CD8-positive, alpha-beta memory T cell (primary cell): ENCODE measurements at regions not wholly inside any gene's neighbourhood (a gene's known extent, or its start where the extent isn't known, plus 50 kb on each side); places are given as distances from the start of the nearest gene placed in this dataset.

Experiments
- CTCF ChIA-PET: fragments of 350-600 bp; sonication (Branson Sonifier 250); formaldehyde crosslinking; loops from one replicate; lab custom pipeline; 2021; ENCODE audit warnings: antibody characterized with exemption; lab: Charles Lee
- POLR2A ChIA-PET: fragments of 350-600 bp; sonication (Branson Sonifier 250); formaldehyde crosslinking; loops from one replicate; lab custom pipeline; 2021; ENCODE audit warnings: antibody characterized with exemption; lab: Charles Lee
- DNase-seq, 5 donors: peaks; one replicate each; pipeline versions ENCODE4 v3.0.0 to v3.0.0-alpha.2; 2020 to 2022; ENCODE audit warnings: mixed read lengths in 1 of 5
- H3K27ac ChIP-seq: one replicate; pipeline ENCODE4 v1.7.0; 2013; ENCODE audit warnings: low read depth, mild to moderate bottlenecking, low read length, moderate library complexity
- H3K27me3 ChIP-seq: 2 replicates; pipeline ENCODE4 v1.7.0; 2013; ENCODE audit warnings: low read length, mild to moderate bottlenecking; ENCODE audit not compliant: insufficient read depth, poor library complexity, severe bottlenecking
- H3K36me3 ChIP-seq: 2 replicates; pipeline ENCODE4 v1.7.0; 2013; ENCODE audit warnings: mild to moderate bottlenecking, low read length, moderate library complexity; ENCODE audit not compliant: insufficient read depth
- H3K4me1 ChIP-seq: 2 replicates; pipeline ENCODE4 v1.7.0; 2013; ENCODE audit warnings: mild to moderate bottlenecking, low read length, moderate library complexity; ENCODE audit not compliant: insufficient read depth
- H3K4me3 ChIP-seq: 2 replicates; pipeline ENCODE4 v1.7.0; 2013; ENCODE audit warnings: mild to moderate bottlenecking, low read length
- H3K9me3 ChIP-seq: 2 replicates; pipeline ENCODE4 v1.7.0; 2013; ENCODE audit warnings: mild to moderate bottlenecking, low read length
- H3K27ac Mint-ChIP-seq, 8 donors: one replicate each; pipeline ENCODE4 v1.8.0; 2020 to 2021; ENCODE audit warnings: mixed read lengths in 8 of 8, mild to moderate bottlenecking in 6 of 8, inconsistent platforms in 3 of 8, moderate library complexity in 3 of 8
- H3K27me3 Mint-ChIP-seq, 2 donors: one replicate each; pipeline ENCODE4 v1.8.0; 2020 to 2021; ENCODE audit warnings: mixed read lengths in 2 of 2, mild to moderate bottlenecking in 1 of 2, moderate library complexity in 1 of 2
- H3K36me3 Mint-ChIP-seq, 3 donors: one replicate each; pipeline ENCODE4 v1.8.0; 2020 to 2021; ENCODE audit warnings: mixed read lengths in 3 of 3, inconsistent platforms in 1 of 3, mild to moderate bottlenecking in 1 of 3
- H3K4me1 Mint-ChIP-seq, 3 donors: one replicate each; pipeline ENCODE4 v1.8.0; 2020 to 2021; ENCODE audit warnings: mixed read lengths in 3 of 3, inconsistent platforms in 1 of 3, mild to moderate bottlenecking in 1 of 3
- H3K4me3 Mint-ChIP-seq, 7 donors: one replicate each; pipeline ENCODE4 v1.8.0; 2020 to 2021; ENCODE audit warnings: mixed read lengths in 7 of 7, mild to moderate bottlenecking in 6 of 7, moderate library complexity in 4 of 7, inconsistent platforms in 2 of 7
- H3K9me3 Mint-ChIP-seq, 5 donors: one replicate each; pipeline ENCODE4 v1.8.0; 2020 to 2022; ENCODE audit warnings: mixed read lengths in 5 of 5, mild to moderate bottlenecking in 3 of 5, moderate library complexity in 2 of 5, inconsistent platforms in 1 of 5

- no peaks in the 10 kb centered on the region for H3K36me3 Mint-ChIP-seq
- H3K27me3 ChIP-seq: no peaks in the 10 kb centered on the region
- H3K27me3 Mint-ChIP-seq: no peaks in the 10 kb centered on the region
- no peaks in the 10 kb centered on the region for H3K9me3 ChIP-seq
- no peaks in the 10 kb centered on the region for H3K36me3 ChIP-seq
- no peaks in the 10 kb centered on the region for H3K4me1 ChIP-seq
- no peaks in the 10 kb centered on the region for H3K4me1 Mint-ChIP-seq
- peaks cover 0 to 6% (median 1%) of the 10 kb centered on the region in 5 donors for H3K9me3 Mint-ChIP-seq
- DNase-seq: no peak
- ChIA-PET CTCF (no interaction called here), POLR2A (no interaction called here)
- no peak overlapping the region for H3K27ac Mint-ChIP-seq
- no peak overlapping the region for H3K27ac ChIP-seq
- no peak overlapping the region for H3K4me3 Mint-ChIP-seq
- no peak overlapping the region for H3K4me3 ChIP-seq
Observed at GRCh38 chr10:130959752-130960195, 351.7 kb downstream of the TCERG1L start.

- no peaks in the 10 kb centered on the region for H3K4me1 ChIP-seq
- CTCF ChIA-PET: no interaction called here
- peaks cover 0 to 4% (median 1%) of the 10 kb centered on the region in 5 donors for H3K9me3 Mint-ChIP-seq
- H3K4me1 Mint-ChIP-seq: no peaks in the 10 kb centered on the region
- no peak overlapping the region for H3K4me3 Mint-ChIP-seq
- no peaks in the 10 kb centered on the region for H3K36me3 Mint-ChIP-seq
- H3K4me3 ChIP-seq: no peak overlapping the region
- no peaks in the 10 kb centered on the region for H3K36me3 ChIP-seq
- no peak for DNase-seq
- no peaks in the 10 kb centered on the region for H3K27me3 Mint-ChIP-seq
- no peak overlapping the region for H3K27ac Mint-ChIP-seq
- POLR2A ChIA-PET: no interaction called here
- H3K9me3 ChIP-seq: no peaks in the 10 kb centered on the region
- no peaks in the 10 kb centered on the region for H3K27me3 ChIP-seq
- no peak overlapping the region for H3K27ac ChIP-seq
Observed at GRCh38 chr10:130960531-130960930, 351.0 kb downstream of the TCERG1L start.

- Histone ChIP-seq H3K36me3 (no peaks in the 10 kb centered on the region), H3K4me3 (no peak overlapping the region), H3K9me3 (no peaks in the 10 kb centered on the region), H3K27ac (no peak overlapping the region), H3K4me1 (no peaks in the 10 kb centered on the region), H3K27me3 (no peaks in the 10 kb centered on the region)
- Mint-ChIP-seq H3K4me3 (no peak overlapping the region), H3K4me1 (no peaks in the 10 kb centered on the region), H3K27ac (no peak overlapping the region), H3K36me3 (no peaks in the 10 kb centered on the region), H3K27me3 (no peaks in the 10 kb centered on the region), H3K9me3 (peaks cover 0 to 4% (median 1%) of the 10 kb centered on the region in 5 donors)
- CTCF ChIA-PET: no interaction called here
- DNase-seq: no peak
- POLR2A ChIA-PET: no interaction called here
Observed at GRCh38 chr10:130961506-130962239, 349.8 kb downstream of the TCERG1L start.

GRCh38 chr10:130962240-130963051, 349.1 kb downstream of the TCERG1L start:
- H3K36me3 Mint-ChIP-seq: no peaks in the 10 kb centered on the region
- Histone ChIP-seq H3K27ac (no peak overlapping the region), H3K27me3 (no peaks in the 10 kb centered on the region), H3K9me3 (no peaks in the 10 kb centered on the region), H3K4me1 (no peaks in the 10 kb centered on the region), H3K4me3 (no peak overlapping the region), H3K36me3 (no peaks in the 10 kb centered on the region)
- no peak overlapping the region for H3K27ac Mint-ChIP-seq
- ChIA-PET POLR2A (no interaction called here), CTCF (no interaction called here)
- no peaks in the 10 kb centered on the region for H3K4me1 Mint-ChIP-seq
- peaks cover 0 to 7% (median 1%) of the 10 kb centered on the region in 5 donors for H3K9me3 Mint-ChIP-seq
- H3K4me3 Mint-ChIP-seq: no peak overlapping the region
- no peaks in the 10 kb centered on the region for H3K27me3 Mint-ChIP-seq
- DNase-seq: no peak

- H3K9me3 ChIP-seq: no peaks in the 10 kb centered on the region
- no peaks in the 10 kb centered on the region for H3K4me1 Mint-ChIP-seq
- CTCF ChIA-PET: interaction anchor here (0.7 kb wide), 1 partner anchor 255 kb away, joined by 3 read pairs; no protein-coding TSS in a partner anchor
Observed at GRCh38 chr10:130963052-130963393, 348.5 kb downstream of the TCERG1L start.

GRCh38 chr10:130963786-130964522, 347.6 kb downstream of the TCERG1L start:
- Mint-ChIP-seq H3K36me3 (no peaks in the 10 kb centered on the region), H3K9me3 (peaks cover 0 to 7% (median 1%) of the 10 kb centered on the region in 5 donors), H3K4me1 (no peaks in the 10 kb centered on the region), H3K27ac (no peak overlapping the region), H3K4me3 (no peak overlapping the region), H3K27me3 (no peaks in the 10 kb centered on the region)
- Histone ChIP-seq H3K27ac (no peak overlapping the region), H3K9me3 (no peaks in the 10 kb centered on the region), H3K4me1 (no peaks in the 10 kb centered on the region), H3K36me3 (no peaks in the 10 kb centered on the region), H3K27me3 (no peaks in the 10 kb centered on the region), H3K4me3 (no peak overlapping the region)
- ChIA-PET CTCF (interaction anchor here (0.7 kb wide), 1 partner anchor 254 kb away, joined by 3 read pairs; no protein-coding TSS in a partner anchor), POLR2A (no interaction called here)
- no peak for DNase-seq

More at GRCh38 chr10:130963052-130963393, 348.5 kb downstream of the TCERG1L start:
- Mint-ChIP-seq H3K27me3 (no peaks in the 10 kb centered on the region), H3K27ac (no peak overlapping the region), H3K9me3 (peaks cover 0 to 7% (median 1%) of the 10 kb centered on the region in 5 donors), H3K36me3 (no peaks in the 10 kb centered on the region), H3K4me3 (no peak overlapping the region)
- no peak overlapping the region for H3K27ac ChIP-seq
- no peaks in the 10 kb centered on the region for H3K36me3 ChIP-seq
- POLR2A ChIA-PET: no interaction called here
- no peak overlapping the region for H3K4me3 ChIP-seq
- no peaks in the 10 kb centered on the region for H3K4me1 ChIP-seq
- H3K27me3 ChIP-seq: no peaks in the 10 kb centered on the region
- no peak for DNase-seq

GRCh38 chr10:130964771-130965170, 346.8 kb downstream of the TCERG1L start:
- Mint-ChIP-seq H3K27me3 (no peaks in the 10 kb centered on the region), H3K4me1 (no peaks in the 10 kb centered on the region)
- H3K4me3 ChIP-seq: no peak overlapping the region

GRCh38 chr10:130967161-130967560, 344.4 kb downstream of the TCERG1L start:
- Mint-ChIP-seq H3K4me3 (no peak overlapping the region), H3K36me3 (no peaks in the 10 kb centered on the region), H3K27me3 (no peaks in the 10 kb centered on the region), H3K4me1 (no peaks in the 10 kb centered on the region), H3K27ac (no peak overlapping the region), H3K9me3 (peaks cover 0 to 9% (median 0%) of the 10 kb centered on the region in 5 donors)
- H3K9me3 ChIP-seq: no peaks in the 10 kb centered on the region
- H3K27ac ChIP-seq: no peak overlapping the region
- H3K4me1 ChIP-seq: no peaks in the 10 kb centered on the region
- H3K36me3 ChIP-seq: no peaks in the 10 kb centered on the region
- ChIA-PET CTCF (no interaction called here), POLR2A (no interaction called here)
- no peak for DNase-seq
- no peak overlapping the region for H3K4me3 ChIP-seq
- no peaks in the 10 kb centered on the region for H3K27me3 ChIP-seq

More at GRCh38 chr10:130964771-130965170, 346.8 kb downstream of the TCERG1L start:
- Mint-ChIP-seq H3K4me3 (no peak overlapping the region), H3K9me3 (peaks cover 0 to 7% (median 1%) of the 10 kb centered on the region in 5 donors), H3K36me3 (no peaks in the 10 kb centered on the region), H3K27ac (no peak overlapping the region)
- ChIA-PET POLR2A (no interaction called here), CTCF (no interaction called here)
- Histone ChIP-seq H3K27ac (no peak overlapping the region), H3K36me3 (no peaks in the 10 kb centered on the region), H3K9me3 (no peaks in the 10 kb centered on the region), H3K27me3 (no peaks in the 10 kb centered on the region), H3K4me1 (no peaks in the 10 kb centered on the region)
- DNase-seq: no peak
